ENCODE measurements at regions not wholly inside any gene's neighbourhood (a gene's known extent, or its start where the extent isn't known, plus 50 kb on each side); places are given as distances from the start of the nearest gene placed in this dataset.

- DNase-seq, result no peak
These were observed 128.7 kb upstream of the HABP2 start for GRCh38 chr10:113423981-113424721.

GRCh38 chr10:113425008-113425407 is 127.8 kb upstream of the HABP2 start:
- no peak for DNase-seq

DNA sequence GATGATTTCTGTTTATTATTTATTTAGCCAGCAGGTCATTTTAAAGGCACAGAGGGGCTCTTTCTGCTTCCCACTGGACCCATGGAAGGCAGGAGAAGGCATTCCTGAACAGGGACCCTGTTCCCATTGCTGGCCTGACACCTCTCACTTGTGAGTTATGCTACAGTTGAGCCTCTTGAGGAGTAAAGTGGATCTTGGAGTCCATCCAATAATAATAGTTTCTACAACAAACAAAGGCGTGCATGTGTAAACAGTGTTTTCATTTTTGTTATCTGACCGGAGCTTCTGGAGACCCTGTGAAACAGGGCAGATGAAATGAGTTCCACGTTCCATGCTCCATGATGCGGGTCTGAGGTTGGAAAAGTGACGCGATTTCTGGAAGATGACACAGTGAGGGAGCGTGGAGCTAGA is 127.3 kb upstream of the HABP2 start:
- peak; percentile 94 for DNase-seq

- DNase-seq, result peak; percentile 27
These were observed 126.5 kb upstream of the HABP2 start for GRCh38 chr10:113426181-113426877.

GRCh38 chr10:113427236-113427735 is 125.6 kb upstream of the HABP2 start:
- no peak for DNase-seq

GRCh38 chr10:113427811-113428558 is 124.9 kb upstream of the HABP2 start:
- DNase-seq, result peak; percentile 11

DNA sequence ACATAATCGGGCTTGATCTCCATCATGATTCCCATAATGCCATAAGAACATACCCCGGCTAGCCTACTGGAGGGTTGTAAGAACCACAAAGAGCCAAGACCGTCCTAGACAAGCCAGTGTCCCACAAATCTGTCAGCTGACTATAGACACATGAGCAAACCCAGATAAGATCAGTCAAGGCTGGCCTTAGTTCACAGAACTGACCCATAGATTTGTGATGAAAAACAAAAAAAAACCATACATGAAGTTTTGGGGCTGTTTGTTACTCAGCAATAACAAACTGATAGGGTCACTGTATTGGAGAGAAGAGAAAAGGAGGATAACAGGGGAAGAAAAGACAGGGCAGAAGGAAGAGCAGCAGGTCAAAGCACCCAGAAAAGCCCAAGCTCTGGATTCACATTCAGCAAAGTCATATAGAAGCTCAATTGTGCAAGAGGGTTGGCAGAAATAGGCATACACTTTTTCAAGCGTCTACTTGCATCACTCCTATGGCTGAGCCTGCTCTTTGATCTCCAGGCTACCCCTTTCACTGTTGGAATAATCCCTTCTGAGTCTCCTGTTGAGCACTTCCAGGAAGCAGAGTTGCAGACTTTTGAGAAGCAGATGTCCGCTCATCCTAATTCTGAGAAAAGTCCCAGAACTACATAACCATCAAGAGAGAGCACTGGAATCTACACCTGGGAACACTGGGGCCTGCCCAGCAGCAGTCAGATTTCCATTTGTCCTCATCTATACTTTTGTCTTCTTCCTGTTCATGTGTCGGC is 122.0 kb upstream of the HABP2 start:
- DNase-seq, result no peak

DNA sequence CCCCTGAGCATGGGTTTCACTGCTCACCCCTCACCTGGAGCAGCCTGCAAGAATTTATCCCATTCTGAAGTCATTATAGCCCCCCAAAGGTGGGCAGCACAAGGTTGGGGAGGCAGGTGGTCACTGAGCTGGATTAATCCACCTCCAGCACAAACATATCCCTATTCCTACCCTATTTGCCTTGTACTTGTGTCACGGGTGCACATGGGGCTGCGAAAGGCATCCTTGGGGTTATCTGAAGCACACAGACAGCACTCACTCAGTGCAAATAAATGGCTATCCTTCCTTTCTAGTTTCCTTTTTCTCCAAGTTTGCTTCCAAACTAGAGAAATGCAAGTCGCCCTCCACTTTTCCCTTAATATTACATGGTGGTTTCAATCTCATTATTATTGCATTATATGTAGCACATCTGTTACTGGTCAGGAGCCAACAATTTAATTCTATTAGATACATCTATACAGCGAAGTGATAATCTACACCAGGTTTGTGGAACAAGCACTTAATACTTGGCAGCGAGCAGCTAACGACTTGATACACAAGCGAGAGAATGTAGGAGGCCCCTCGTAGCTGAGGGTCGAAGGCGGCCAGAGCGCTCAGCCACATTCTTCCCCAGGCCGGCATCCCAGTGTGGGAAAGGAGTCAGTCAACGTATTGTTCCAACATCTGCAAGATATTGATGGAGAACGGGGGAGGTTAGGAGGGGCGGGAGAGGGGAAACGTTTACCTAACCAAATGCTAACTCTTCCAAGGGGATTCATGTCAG is 121.3 kb upstream of the HABP2 start:
- no peak for DNase-seq

DNA sequence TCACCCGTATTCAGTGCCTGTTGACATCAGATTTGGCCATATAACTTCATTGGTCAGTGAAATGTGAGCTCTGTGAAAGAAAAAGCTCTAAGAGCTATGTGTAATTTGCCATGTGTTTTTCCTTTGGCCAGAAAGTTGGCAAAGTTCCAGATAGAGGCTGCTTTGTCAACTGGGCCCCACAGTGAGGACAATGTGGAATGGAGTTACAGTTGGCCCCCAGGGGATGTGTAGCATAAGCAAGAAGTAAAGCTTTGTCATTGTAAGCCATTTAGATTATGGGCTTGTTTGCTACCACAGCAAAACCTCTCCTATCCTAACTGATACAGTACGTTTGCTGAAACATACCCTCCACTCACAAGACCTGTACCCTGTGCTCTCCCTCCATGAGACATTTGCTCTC is 119.1 kb upstream of the HABP2 start:
- no peak for DNase-seq

DNA sequence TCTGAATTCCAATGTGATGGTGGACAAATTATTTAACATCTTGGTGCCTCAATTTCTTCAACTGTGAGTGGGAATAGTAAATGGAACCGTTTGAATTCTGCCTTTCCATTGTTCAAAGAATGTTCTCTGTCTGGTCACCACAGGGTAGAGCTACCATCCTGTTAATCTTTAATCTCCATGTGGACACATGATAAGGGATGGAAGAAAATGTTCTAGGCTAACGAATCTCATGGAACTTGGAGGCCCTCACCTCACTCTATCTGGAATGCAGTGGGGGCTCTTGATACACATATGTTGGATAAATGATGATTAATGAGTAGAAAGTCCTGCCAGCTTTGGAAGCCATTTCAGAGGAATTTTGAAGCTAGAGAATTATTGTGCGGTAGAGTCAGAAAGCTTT is 118.5 kb upstream of the HABP2 start:
- no peak for DNase-seq

- no peak for DNase-seq
These were observed 117.9 kb upstream of the HABP2 start for GRCh38 chr10:113434950-113435349.

GRCh38 chr10:113435881-113436280 is 117.0 kb upstream of the HABP2 start:
- DNase-seq, result no peak

- DNase-seq, result no peak
These were observed 116.0 kb upstream of the HABP2 start for GRCh38 chr10:113436851-113437250.

DNA sequence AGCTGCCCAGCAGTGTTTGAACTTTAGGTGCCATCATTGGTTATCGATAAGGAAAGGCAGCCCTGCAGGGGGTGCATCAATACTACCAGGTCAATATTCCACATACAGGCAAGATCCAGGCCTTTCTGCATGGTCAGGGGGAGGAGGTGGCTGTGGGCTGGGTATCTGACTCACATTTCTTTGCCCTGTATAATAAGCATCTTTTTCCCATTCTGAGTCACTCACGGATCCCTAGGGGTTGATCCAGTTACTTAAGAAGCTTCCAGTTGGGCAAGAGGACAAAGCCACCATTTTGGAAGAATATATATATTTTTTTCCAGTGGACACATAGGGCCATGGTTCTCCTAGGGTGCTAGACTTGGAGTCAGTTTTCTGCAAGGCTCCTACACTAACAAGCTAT is 114.2 kb upstream of the HABP2 start:
- no peak for DNase-seq

DNA sequence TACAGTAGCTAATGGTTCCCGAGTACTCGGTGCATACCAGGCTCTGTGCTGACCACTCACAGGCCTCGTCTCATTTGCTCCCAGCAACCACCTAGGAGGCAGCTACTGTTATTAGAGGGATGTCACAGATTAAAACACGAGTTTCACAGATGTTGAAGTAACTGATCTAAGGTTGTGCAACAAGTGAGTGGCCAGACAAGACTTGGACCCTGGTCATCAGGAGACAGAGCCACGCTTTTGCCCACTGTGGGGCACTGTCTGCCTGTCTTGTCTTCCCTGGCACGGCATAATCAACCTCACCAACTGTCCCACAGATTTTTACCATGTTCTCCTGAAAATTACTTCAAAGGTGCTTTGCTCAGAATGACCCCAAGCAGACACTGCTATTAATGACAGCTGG is 111.6 kb upstream of the HABP2 start:
- no peak for DNase-seq

DNA sequence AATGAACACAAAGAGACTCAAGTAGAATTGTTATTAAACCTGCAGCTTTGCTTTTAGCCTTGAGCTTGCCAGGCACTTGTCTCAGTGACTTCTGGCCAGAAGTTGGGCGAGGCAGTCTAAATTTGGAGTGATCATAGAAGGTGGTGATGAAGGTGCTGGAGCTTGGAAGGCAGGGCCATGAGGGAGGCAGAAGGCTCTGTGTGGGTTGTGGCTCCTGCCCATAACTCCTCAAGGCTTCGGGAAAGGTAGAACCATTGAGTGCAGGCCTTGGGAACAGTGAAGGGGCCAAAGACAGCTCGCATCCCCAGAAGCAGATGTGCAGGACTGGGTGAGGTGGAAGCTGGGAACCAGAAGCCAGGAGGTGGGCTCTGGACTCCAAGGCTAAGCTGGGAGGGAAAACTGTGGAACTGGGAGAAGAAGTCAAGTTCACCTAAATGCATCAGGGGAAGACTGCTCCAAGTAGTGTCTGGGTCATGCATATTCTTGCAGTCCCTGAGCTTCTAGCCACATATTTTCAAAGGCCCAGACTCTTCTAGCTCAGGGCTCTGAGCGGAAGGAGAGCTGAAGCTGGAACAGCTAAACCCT is 111.1 kb upstream of the HABP2 start:
- DNase-seq, result no peak

DNA sequence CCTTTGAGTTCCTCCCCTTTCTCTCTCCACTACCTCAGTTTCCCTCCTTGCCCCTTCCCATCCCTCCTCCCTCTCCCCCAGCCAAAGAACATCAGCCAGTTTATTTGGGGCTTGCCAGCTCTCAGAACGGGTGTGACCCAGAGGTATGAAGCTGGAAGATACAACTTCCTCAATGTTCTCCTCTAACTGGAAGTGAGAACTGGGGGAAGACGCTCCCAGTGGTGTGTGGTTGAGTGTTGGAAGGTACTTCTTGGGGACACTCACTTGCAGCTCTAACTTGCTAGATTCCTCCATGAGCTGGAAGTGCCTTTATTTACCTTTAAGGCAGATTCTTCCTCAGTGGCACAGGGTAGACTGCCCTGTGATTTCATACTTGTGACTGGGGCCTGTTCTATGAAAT is 110.5 kb upstream of the HABP2 start:
- no peak for DNase-seq

DNA sequence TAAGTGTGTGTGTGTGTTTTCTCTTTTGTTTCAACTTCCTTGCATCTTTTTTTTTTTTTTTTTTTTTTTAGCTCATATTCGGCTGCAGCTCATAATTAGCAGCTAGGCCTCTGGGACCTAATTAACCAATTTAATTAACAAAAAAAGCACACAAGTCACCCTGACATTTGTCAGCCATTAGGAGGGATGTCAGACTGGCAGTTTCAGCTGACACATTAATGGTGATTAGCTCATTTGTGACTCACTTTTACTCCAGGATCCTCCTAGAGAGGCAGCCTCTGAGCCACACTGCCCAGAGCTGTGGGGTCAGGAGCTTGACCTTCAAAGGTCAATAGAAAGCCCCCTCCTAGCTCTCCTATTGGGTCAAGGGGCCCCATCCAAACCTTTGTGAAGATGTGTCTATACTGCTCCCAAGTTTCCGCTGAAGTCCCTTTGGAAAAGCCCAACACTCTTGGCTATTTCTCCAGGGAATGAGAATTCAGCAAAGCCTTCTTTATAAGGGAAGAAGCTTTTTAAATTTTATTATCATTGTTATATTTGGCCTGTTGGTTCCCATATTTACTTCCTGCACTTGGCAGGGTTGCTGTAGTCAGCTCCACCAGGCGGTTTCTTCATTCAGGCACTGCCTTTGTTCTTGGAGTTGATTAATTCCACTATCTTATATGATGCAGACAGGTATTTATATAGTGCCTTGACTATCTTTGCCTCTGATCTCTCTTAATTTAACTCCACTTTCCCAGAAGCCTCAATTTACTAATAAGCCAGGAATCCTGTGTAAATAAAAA is 109.5 kb upstream of the HABP2 start:
- DNase-seq, result no peak

DNA sequence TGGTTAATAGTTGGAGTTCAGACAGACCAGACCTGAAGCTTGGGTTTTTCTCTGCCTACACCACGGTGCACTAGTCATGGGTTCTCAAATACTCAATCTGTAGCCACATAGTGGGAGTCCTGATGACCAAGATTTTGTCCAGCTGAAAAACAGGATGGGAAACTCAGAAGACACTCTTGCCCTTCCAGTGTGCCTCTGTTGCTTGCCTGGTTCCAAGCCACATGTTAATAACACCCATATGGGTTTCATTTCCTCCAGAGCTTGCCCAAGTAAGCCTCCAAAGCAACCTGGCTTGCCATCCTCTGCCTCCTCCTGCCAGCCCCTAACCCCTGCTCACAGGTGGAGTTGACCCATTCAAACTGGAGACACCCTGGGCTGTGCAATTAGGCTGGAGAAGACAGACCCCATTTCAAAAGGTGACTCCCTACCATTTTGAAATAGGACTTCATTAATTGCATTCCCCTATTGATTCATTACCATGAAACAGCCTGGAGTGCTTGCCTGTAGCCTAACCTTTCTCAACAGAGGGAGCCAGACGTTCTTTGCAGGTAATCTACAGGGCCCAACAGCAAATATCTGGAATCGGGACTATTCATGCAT is 108.0 kb upstream of the HABP2 start:
- DNase-seq, result no peak

- DNase-seq, result no peak
These were observed 107.1 kb upstream of the HABP2 start for GRCh38 chr10:113445736-113446135.

GRCh38 chr10:113446739-113447138 is 106.1 kb upstream of the HABP2 start:
- no peak for DNase-seq
